ENCODE measurements at regions not wholly inside any gene's neighbourhood (a gene's known extent, or its start where the extent isn't known, plus 50 kb on each side); places are given as distances from the start of the nearest gene placed in this dataset.
"Not testable (repeated sequence)": the region's sequence is repeated elsewhere in the genome, so short reads cannot be mapped to it uniquely, and the experiment has no call there.

- Histone ChIP-seq H2BK120ac (ENCODE audit: insufficient read depth, low read length, poor library complexity) (no peak overlapping the region), H3K9ac (ENCODE audit: low read length) (no peak overlapping the region), H4K12ac (ENCODE audit: low read depth, low read length) (no peak overlapping the region), H2BK12ac (ENCODE audit: low read length) (no peak overlapping the region), H3K4me2 (ENCODE audit: low read length) (no peak overlapping the region), H4K8ac (ENCODE audit: low read depth, low read length) (no peak overlapping the region), H2BK5ac (ENCODE audit: low read depth, low read length, poor library complexity) (no peak overlapping the region), H3K27me3 (ENCODE audit: insufficient read depth, low read length) (no peaks in the 10 kb centered on the region), H3K79me1 (ENCODE audit: low read length) (no peaks in the 10 kb centered on the region), H3K36me3 (ENCODE audit: control insufficient read depth in 1 of 2, insufficient read depth in 2 of 2, low read length in 2 of 2) (no peaks in the 10 kb centered on the region), H2AK5ac (ENCODE audit: low read length) (no peak overlapping the region), H3K4me1 (ENCODE audit: control insufficient read depth in 1 of 2, insufficient read depth in 2 of 2, low read length in 2 of 2) (no peaks in the 10 kb centered on the region), H4K91ac (ENCODE audit: low read depth, low read length) (no peak overlapping the region), H3K79me2 (ENCODE audit: control insufficient read depth, insufficient read depth, low read length, poor library complexity) (no peaks in the 10 kb centered on the region), H3K9me3 (ENCODE audit: insufficient read depth, low read depth, low read length) (no peaks in the 10 kb centered on the region), H3K18ac (ENCODE audit: low read length) (no peak overlapping the region), H2AFZ (ENCODE audit: insufficient read depth, low read length, poor library complexity) (no peak overlapping the region), H3K4me3 (ENCODE audit: low read depth, low read length) (no peak overlapping the region), H3K14ac (ENCODE audit: low read length) (no peak overlapping the region), H3K27ac (ENCODE audit: low read depth, low read length) (no peak overlapping the region), H3K23ac (ENCODE audit: low read length) (no peak overlapping the region), H3K4ac (ENCODE audit: low read depth, low read length) (no peak overlapping the region)
- WGBS (ENCODE audit: extremely low coverage, insufficient coverage, insufficient read length): no CpG with 5 or more reads among the region's 1 CpG
- DNase-seq: no peak
Measured at GRCh38 chr4:91846233-91846632, 457.5 kb upstream of the GRID2 start.

- H3K18ac ChIP-seq (ENCODE audit: low read length): no peak overlapping the region
- H2AK5ac ChIP-seq (ENCODE audit: low read length): no peak overlapping the region
- no peak overlapping the region for H2BK5ac ChIP-seq (ENCODE audit: low read depth, low read length, poor library complexity)
- H3K4me1 ChIP-seq (ENCODE audit: control insufficient read depth in 1 of 2, insufficient read depth in 2 of 2, low read length in 2 of 2): no peaks in the 10 kb centered on the region
- no peak overlapping the region for H3K14ac ChIP-seq (ENCODE audit: low read length)
- no peak overlapping the region for H3K9ac ChIP-seq (ENCODE audit: low read length)
- no peak overlapping the region for H2BK120ac ChIP-seq (ENCODE audit: insufficient read depth, low read length, poor library complexity)
- no peaks in the 10 kb centered on the region for H3K79me2 ChIP-seq (ENCODE audit: control insufficient read depth, insufficient read depth, low read length, poor library complexity)
- H3K23ac ChIP-seq (ENCODE audit: low read length): no peak overlapping the region
- no peaks in the 10 kb centered on the region for H3K27me3 ChIP-seq (ENCODE audit: insufficient read depth, low read length)
- no peaks in the 10 kb centered on the region for H3K79me1 ChIP-seq (ENCODE audit: low read length)
- H3K4ac ChIP-seq (ENCODE audit: low read depth, low read length): no peak overlapping the region
- DNase-seq: no peak
- no peak overlapping the region for H2BK12ac ChIP-seq (ENCODE audit: low read length)
- no peak overlapping the region for H3K27ac ChIP-seq (ENCODE audit: low read depth, low read length)
- H4K91ac ChIP-seq (ENCODE audit: low read depth, low read length): no peak overlapping the region
- H3K4me2 ChIP-seq (ENCODE audit: low read length): no peak overlapping the region
- H3K36me3 ChIP-seq (ENCODE audit: control insufficient read depth in 1 of 2, insufficient read depth in 2 of 2, low read length in 2 of 2): no peaks in the 10 kb centered on the region
- WGBS (ENCODE audit: extremely low coverage, insufficient coverage, insufficient read length): no CpG with 5 or more reads among the region's 4 CpGs
- no peaks in the 10 kb centered on the region for H3K9me3 ChIP-seq (ENCODE audit: insufficient read depth, low read depth, low read length)
- no peak overlapping the region for H4K12ac ChIP-seq (ENCODE audit: low read depth, low read length)
- H3K4me3 ChIP-seq (ENCODE audit: low read depth, low read length): no peak overlapping the region
- no peak overlapping the region for H2AFZ ChIP-seq (ENCODE audit: insufficient read depth, low read length, poor library complexity)
- H4K8ac ChIP-seq (ENCODE audit: low read depth, low read length): no peak overlapping the region
Measured at GRCh38 chr4:91851456-91851855, 452.3 kb upstream of the GRID2 start.

GRCh38 chr4:91887926-91888325 is 415.8 kb upstream of the GRID2 start:
- H4K12ac ChIP-seq (ENCODE audit: low read depth, low read length): no peak overlapping the region
- no CpG with 5 or more reads among the region's 1 CpG for WGBS (ENCODE audit: extremely low coverage, insufficient coverage, insufficient read length)

GRCh38 chr4:91891217-91891616 is 412.5 kb upstream of the GRID2 start:
- H2BK12ac ChIP-seq (ENCODE audit: low read length); H4K8ac ChIP-seq (ENCODE audit: low read depth, low read length); H3K4me2 ChIP-seq (ENCODE audit: low read length); H2AK5ac ChIP-seq (ENCODE audit: low read length); H3K4me1 ChIP-seq (ENCODE audit: control insufficient read depth in 1 of 2, insufficient read depth in 2 of 2, low read length in 2 of 2); H3K79me2 ChIP-seq (ENCODE audit: control insufficient read depth, insufficient read depth, low read length, poor library complexity); H2BK120ac ChIP-seq (ENCODE audit: insufficient read depth, low read length, poor library complexity); H3K9ac ChIP-seq (ENCODE audit: low read length); H3K79me1 ChIP-seq (ENCODE audit: low read length); H3K36me3 ChIP-seq (ENCODE audit: control insufficient read depth in 1 of 2, insufficient read depth in 2 of 2, low read length in 2 of 2); H3K9me3 ChIP-seq (ENCODE audit: insufficient read depth, low read depth, low read length); H4K12ac ChIP-seq (ENCODE audit: low read depth, low read length); H3K4ac ChIP-seq (ENCODE audit: low read depth, low read length); H3K27ac ChIP-seq (ENCODE audit: low read depth, low read length); H2BK5ac ChIP-seq (ENCODE audit: low read depth, low read length, poor library complexity); H3K27me3 ChIP-seq (ENCODE audit: insufficient read depth, low read length); H3K4me3 ChIP-seq (ENCODE audit: low read depth, low read length); H4K91ac ChIP-seq (ENCODE audit: low read depth, low read length); H3K18ac ChIP-seq (ENCODE audit: low read length); H2AFZ ChIP-seq (ENCODE audit: insufficient read depth, low read length, poor library complexity); H3K23ac ChIP-seq (ENCODE audit: low read length); H3K14ac ChIP-seq (ENCODE audit: low read length); DNase-seq: not testable (repeated sequence)
- no CpG with 5 or more reads among the region's 5 CpGs for WGBS (ENCODE audit: extremely low coverage, insufficient coverage, insufficient read length)

More at GRCh38 chr4:91887926-91888325, 415.8 kb upstream of the GRID2 start:
- Histone ChIP-seq H2AK5ac (ENCODE audit: low read length) (no peak overlapping the region), H3K23ac (ENCODE audit: low read length) (no peak overlapping the region), H3K4me3 (ENCODE audit: low read depth, low read length) (no peak overlapping the region), H3K27ac (ENCODE audit: low read depth, low read length) (no peak overlapping the region), H3K9me3 (ENCODE audit: insufficient read depth, low read depth, low read length) (no peaks in the 10 kb centered on the region), H3K36me3 (ENCODE audit: control insufficient read depth in 1 of 2, insufficient read depth in 2 of 2, low read length in 2 of 2) (no peaks in the 10 kb centered on the region), H4K91ac (ENCODE audit: low read depth, low read length) (no peak overlapping the region), H3K79me2 (ENCODE audit: control insufficient read depth, insufficient read depth, low read length, poor library complexity) (no peaks in the 10 kb centered on the region), H3K27me3 (ENCODE audit: insufficient read depth, low read length) (no peaks in the 10 kb centered on the region), H3K79me1 (ENCODE audit: low read length) (no peaks in the 10 kb centered on the region), H3K4me2 (ENCODE audit: low read length) (no peak overlapping the region), H3K4me1 (ENCODE audit: control insufficient read depth in 1 of 2, insufficient read depth in 2 of 2, low read length in 2 of 2) (no peaks in the 10 kb centered on the region), H3K9ac (ENCODE audit: low read length) (no peak overlapping the region), H4K8ac (ENCODE audit: low read depth, low read length) (no peak overlapping the region), H3K18ac (ENCODE audit: low read length) (no peak overlapping the region), H2BK12ac (ENCODE audit: low read length) (no peak overlapping the region), H2BK120ac (ENCODE audit: insufficient read depth, low read length, poor library complexity) (no peak overlapping the region), H2BK5ac (ENCODE audit: low read depth, low read length, poor library complexity) (no peak overlapping the region), H3K14ac (ENCODE audit: low read length) (no peak overlapping the region), H2AFZ (ENCODE audit: insufficient read depth, low read length, poor library complexity) (no peak overlapping the region), H3K4ac (ENCODE audit: low read depth, low read length) (no peak overlapping the region)
- no peak for DNase-seq
